ENCODE measurements at regions not wholly inside any gene's neighbourhood (a gene's known extent, or its start where the extent isn't known, plus 50 kb on each side); places are given as distances from the start of the nearest gene placed in this dataset.

- TF ChIP-seq CTCF (IDR thresholded peaks at IDR 0.05; ENCODE audit: insufficient read depth, low read length): no peak
- no peak for TF ChIP-seq GABPA (IDR thresholded peaks at IDR 0.05; ENCODE audit: low read depth)
- TF ChIP-seq POLR2AphosphoS5 (IDR thresholded peaks at IDR 0.05; ENCODE audit: low read depth): no peak
- no peak for TF ChIP-seq REST (IDR thresholded peaks at IDR 0.05; ENCODE audit: insufficient replicate concordance, low read depth)
- no peak for TF ChIP-seq SPI1 (IDR thresholded peaks at IDR 0.05; ENCODE audit: borderline replicate concordance, low read depth)
Measured at GRCh38 chr3:193149998-193150397, 91.0 kb upstream of the PLAAT1 start.
